ENCODE measurements at regions not wholly inside any gene's neighbourhood (a gene's known extent, or its start where the extent isn't known, plus 50 kb on each side); places are given as distances from the start of the nearest gene placed in this dataset.
"Not testable (repeated sequence)": the region's sequence is repeated elsewhere in the genome, so short reads cannot be mapped to it uniquely, and the experiment has no call there.

GRCh38 chr7:67916571-67917436, 920.2 kb downstream of the TYW1 start:
- DNase-seq (ENCODE audit: low spot score): no peak
- no peak overlapping the region for H3K27ac ChIP-seq
- H3K4me3 ChIP-seq: no peak overlapping the region
- no peaks in the 10 kb centered on the region for H3K4me1 ChIP-seq
- TF ChIP-seq, protein P1, sequence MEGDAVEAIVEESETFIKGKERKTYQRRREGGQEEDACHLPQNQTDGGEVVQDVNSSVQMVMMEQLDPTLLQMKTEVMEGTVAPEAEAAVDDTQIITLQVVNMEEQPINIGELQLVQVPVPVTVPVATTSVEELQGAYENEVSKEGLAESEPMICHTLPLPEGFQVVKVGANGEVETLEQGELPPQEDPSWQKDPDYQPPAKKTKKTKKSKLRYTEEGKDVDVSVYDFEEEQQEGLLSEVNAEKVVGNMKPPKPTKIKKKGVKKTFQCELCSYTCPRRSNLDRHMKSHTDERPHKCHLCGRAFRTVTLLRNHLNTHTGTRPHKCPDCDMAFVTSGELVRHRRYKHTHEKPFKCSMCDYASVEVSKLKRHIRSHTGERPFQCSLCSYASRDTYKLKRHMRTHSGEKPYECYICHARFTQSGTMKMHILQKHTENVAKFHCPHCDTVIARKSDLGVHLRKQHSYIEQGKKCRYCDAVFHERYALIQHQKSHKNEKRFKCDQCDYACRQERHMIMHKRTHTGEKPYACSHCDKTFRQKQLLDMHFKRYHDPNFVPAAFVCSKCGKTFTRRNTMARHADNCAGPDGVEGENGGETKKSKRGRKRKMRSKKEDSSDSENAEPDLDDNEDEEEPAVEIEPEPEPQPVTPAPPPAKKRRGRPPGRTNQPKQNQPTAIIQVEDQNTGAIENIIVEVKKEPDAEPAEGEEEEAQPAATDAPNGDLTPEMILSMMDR (IDR thresholded peaks at IDR 0.05): no peak
- H3K36me3 ChIP-seq: no peaks in the 10 kb centered on the region
- no peaks in the 10 kb centered on the region for H3K27me3 ChIP-seq
- peaks cover 0 to 12% of the 10 kb centered on the region in 2 donors for H3K9me3 ChIP-seq

- TF ChIP-seq, protein P1 (IDR thresholded peaks at IDR 0.05): no peak
- no peak overlapping the region for H3K27ac ChIP-seq
- no peak for DNase-seq (ENCODE audit: low spot score)
- no peak overlapping the region for H3K4me3 ChIP-seq
- no peaks in the 10 kb centered on the region for H3K36me3 ChIP-seq
- H3K4me1 ChIP-seq: no peaks in the 10 kb centered on the region
- H3K9me3 ChIP-seq: peaks cover 0 to 12% of the 10 kb centered on the region in 2 donors
- no peaks in the 10 kb centered on the region for H3K27me3 ChIP-seq
Measured at GRCh38 chr7:67917437-67917755, 920.8 kb downstream of the TYW1 start.

DNA sequence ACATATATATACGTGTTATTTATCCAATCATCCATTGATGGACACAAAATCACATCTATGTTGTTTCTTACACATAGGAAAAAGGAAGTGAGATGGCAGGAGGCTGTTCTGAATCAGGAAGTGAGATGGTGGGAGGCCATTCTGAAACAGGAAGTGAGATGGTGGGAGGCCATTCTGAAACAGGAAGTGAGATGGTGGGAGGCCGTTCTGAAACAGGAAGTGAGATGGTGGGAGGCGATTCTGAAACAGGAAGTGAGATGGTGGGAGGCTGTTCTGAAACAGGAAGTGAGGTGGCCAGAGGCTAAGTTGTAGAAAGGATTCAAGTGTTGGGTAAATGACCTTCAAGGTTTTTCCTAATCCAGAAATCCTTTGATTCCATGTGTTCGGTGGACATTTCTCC, 921.5 kb downstream of the TYW1 start:
- H3K27me3 ChIP-seq: no peaks in the 10 kb centered on the region
- no peak overlapping the region for H3K4me3 ChIP-seq
- no peaks in the 10 kb centered on the region for H3K36me3 ChIP-seq
- H3K9me3 ChIP-seq: peaks cover 0 to 12% of the 10 kb centered on the region in 2 donors
- DNase-seq (ENCODE audit: low spot score): no peak
- H3K27ac ChIP-seq: no peak overlapping the region
- TF ChIP-seq, protein P1 (IDR thresholded peaks at IDR 0.05): no peak
- no peaks in the 10 kb centered on the region for H3K4me1 ChIP-seq

DNA sequence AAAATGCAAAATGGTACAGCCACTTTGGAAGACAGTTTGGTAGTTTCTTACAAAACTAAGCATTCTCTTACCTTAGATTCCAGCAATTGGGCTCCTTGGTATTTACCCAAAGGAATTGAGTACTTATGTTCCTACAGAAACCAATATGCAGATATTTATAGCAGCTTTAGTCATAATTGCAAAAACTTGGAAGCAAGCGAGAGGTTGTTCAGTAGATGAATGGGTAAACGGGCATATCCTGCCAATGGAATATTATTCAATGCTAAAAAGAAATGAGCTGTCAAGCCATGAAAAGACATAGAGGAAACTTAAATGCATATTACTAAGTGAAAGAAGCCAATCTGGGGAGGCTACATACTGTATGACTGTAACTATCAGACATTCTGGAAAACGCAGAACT, 926.7 kb downstream of the TYW1 start:
- no peaks in the 10 kb centered on the region for H3K4me1 ChIP-seq
- no peak overlapping the region for H3K4me3 ChIP-seq
- no peaks in the 10 kb centered on the region for H3K36me3 ChIP-seq
- H3K9me3 ChIP-seq: peaks cover 0 to 5% of the 10 kb centered on the region in 2 donors
- H3K27ac ChIP-seq: no peak overlapping the region
- DNase-seq (ENCODE audit: low spot score): no peak
- TF ChIP-seq, protein P1 (IDR thresholded peaks at IDR 0.05): no peak
- H3K27me3 ChIP-seq: no peaks in the 10 kb centered on the region

DNA sequence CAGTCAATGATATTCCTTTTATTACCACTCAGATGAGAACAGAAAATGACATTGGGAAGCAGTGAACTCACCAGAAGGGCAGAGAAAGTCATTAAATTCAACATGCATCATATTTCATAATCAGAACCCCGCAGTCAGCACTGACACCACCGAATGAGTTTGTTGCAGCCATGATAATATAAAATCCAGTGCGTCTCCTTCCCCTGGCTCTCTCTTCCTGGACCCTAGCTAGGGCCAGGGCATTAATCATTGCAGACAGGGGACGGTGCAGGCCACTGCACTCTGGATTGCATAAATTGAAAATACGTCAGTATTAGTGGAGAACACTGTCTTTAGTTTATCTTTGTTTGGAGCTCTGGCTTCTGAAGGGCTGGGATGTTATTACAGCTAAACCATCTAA, 931.5 kb downstream of the TYW1 start:
- no peaks in the 10 kb centered on the region for H3K27me3 ChIP-seq
- no peak overlapping the region for H3K4me3 ChIP-seq
- H3K4me1 ChIP-seq: no peaks in the 10 kb centered on the region
- H3K27ac ChIP-seq: no peak overlapping the region
- H3K36me3 ChIP-seq: no peaks in the 10 kb centered on the region
- DNase-seq (ENCODE audit: low spot score): no peak
- H3K9me3 ChIP-seq: no peaks in the 10 kb centered on the region
- TF ChIP-seq, protein P1 (IDR thresholded peaks at IDR 0.05): no peak

- peaks cover 0 to 12% of the 10 kb centered on the region in 2 donors for H3K4me1 ChIP-seq
- not testable (repeated sequence) for H3K9me3 ChIP-seq; H3K4me3 ChIP-seq; H3K27ac ChIP-seq; H3K27me3 ChIP-seq; DNase-seq (ENCODE audit: low spot score); H3K36me3 ChIP-seq
Measured at GRCh38 chr7:67936447-67936846, 939.8 kb downstream of the TYW1 start.
